WTC11 (cell line): ENCODE measurements at regions not wholly inside any gene's neighbourhood (a gene's known extent, or its start where the extent isn't known, plus 50 kb on each side); places are given as distances from the start of the nearest gene placed in this dataset.

Experiments used
- ATF1 ChIP-seq: sonication (generic); formaldehyde crosslinking; IDR thresholded peaks from 2 replicates; pipeline ENCODE4 v1.8.1; 2023; ENCODE audit warnings: mild to moderate bottlenecking, moderate library complexity, missing genetic modification reagents
- ATF6 ChIP-seq: sonication (generic); formaldehyde crosslinking; IDR thresholded peaks from 2 replicates; pipeline ENCODE4 v1.8.1; 2023; ENCODE audit warnings: mild to moderate bottlenecking, missing genetic modification reagents
- CREM ChIP-seq: sonication (generic); formaldehyde crosslinking; IDR thresholded peaks from 2 replicates; pipeline ENCODE4 v1.8.1; 2022; ENCODE audit warnings: mild to moderate bottlenecking, missing genetic modification reagents, moderate library complexity
- CTCF ChIP-seq: fragments of 200-600 bp; IDR thresholded peaks from 2 replicates; pipeline ENCODE4 v1.8.0; 2022; ENCODE audit warnings: antibody characterized with exemption
- FOXJ3 ChIP-seq: sonication (generic); formaldehyde crosslinking; IDR thresholded peaks from 2 replicates; pipeline ENCODE4 v1.9.0; 2021; ENCODE audit warnings: missing genetic modification reagents, mild to moderate bottlenecking, borderline replicate concordance
- GABPB1 ChIP-seq: sonication (generic); formaldehyde crosslinking; IDR thresholded peaks from 2 replicates; pipeline ENCODE4 v1.8.1; 2023; ENCODE audit warnings: mild to moderate bottlenecking, missing genetic modification reagents
- IRF1 ChIP-seq: sonication (generic); formaldehyde crosslinking; IDR thresholded peaks from 2 replicates; pipeline ENCODE4 v1.8.0; 2023; ENCODE audit warnings: missing genetic modification reagents
- IRF2 ChIP-seq: sonication (generic); formaldehyde crosslinking; IDR thresholded peaks from 2 replicates; pipeline ENCODE4 v1.8.0; 2022; ENCODE audit warnings: low read depth, missing genetic modification reagents, borderline replicate concordance
- MXD4 ChIP-seq: fragments of 250-450 bp; sonication (Bioruptor Pico); IDR thresholded peaks from 2 replicates; pipeline ENCODE4 v1.8.0; 2021; ENCODE audit warnings: mild to moderate bottlenecking, moderate library complexity, borderline replicate concordance
- NFE2L1 ChIP-seq: sonication (generic); formaldehyde crosslinking; IDR thresholded peaks from 2 replicates; pipeline ENCODE4 v1.8.1; 2023; ENCODE audit warnings: missing genetic modification reagents
- SP1 ChIP-seq: sonication (generic); formaldehyde crosslinking; conservative IDR thresholded peaks from 2 replicates; pipeline ENCODE4 v1.8.1; 2022; ENCODE audit warnings: missing genetic modification reagents
- TEAD4 ChIP-seq: sonication (generic); formaldehyde crosslinking; IDR thresholded peaks from 2 replicates; pipeline ENCODE4 v1.8.0; 2022; ENCODE audit warnings: mild to moderate bottlenecking, missing genetic modification reagents
- ZNF121 ChIP-seq: sonication (generic); formaldehyde crosslinking; IDR thresholded peaks from 2 replicates; pipeline ENCODE4 v1.8.0; 2023; ENCODE audit warnings: missing genetic modification reagents

GRCh38 chr5:15203376-15203775, 296.6 kb upstream of the FBXL7 start:
- no peak for TF ChIP-seq FOXJ3 (CRISPR knock-in tag)
- no peak for TF ChIP-seq ZNF121 (CRISPR knock-in tag)
- no peak for TF ChIP-seq ATF1
- TF ChIP-seq CTCF: no peak
- TF ChIP-seq IRF1: no peak
- no peak for TF ChIP-seq CREM
- no peak for TF ChIP-seq MXD4 (CRISPR knock-in tag)
- no peak for TF ChIP-seq GABPB1 (CRISPR knock-in tag)
- TF ChIP-seq SP1 (CRISPR knock-in tag): no peak
- no peak for TF ChIP-seq ATF6 (CRISPR knock-in tag)
- TF ChIP-seq IRF2: no peak
- no peak for TF ChIP-seq NFE2L1 (CRISPR knock-in tag)
- no peak for TF ChIP-seq TEAD4 (CRISPR knock-in tag)
